HL-60 (cell line): ENCODE measurements at regions not wholly inside any gene's neighbourhood (a gene's known extent, or its start where the extent isn't known, plus 50 kb on each side); places are given as distances from the start of the nearest gene placed in this dataset.

Source experiments
- CTCF ChIP-seq: IDR thresholded peaks from one replicate; pipeline ENCODE4 v1.5.1; 2011; ENCODE audit warnings: low read length, control low read depth, inconsistent platforms; ENCODE audit not compliant: insufficient read depth
- GABPA ChIP-seq: IDR thresholded peaks from 2 replicates; pipeline ENCODE4 v1.6.1; 2012; ENCODE audit warnings: low read depth
- POLR2AphosphoS5 ChIP-seq: IDR thresholded peaks from 2 replicates; pipeline ENCODE4 v1.6.1; 2012; ENCODE audit warnings: low read depth
- REST ChIP-seq: IDR thresholded peaks from 2 replicates; pipeline ENCODE4 v1.6.1; 2012; ENCODE audit warnings: low read depth; ENCODE audit not compliant: insufficient replicate concordance
- SPI1 ChIP-seq: IDR thresholded peaks from 2 replicates; pipeline ENCODE4 v1.6.1; 2012; ENCODE audit warnings: low read depth, mild to moderate bottlenecking, borderline replicate concordance

GRCh38 chr17:72416054-72416675 lies 295.3 kb downstream of the SOX9 start:
- TF ChIP-seq CTCF: no peak
- no peak for TF ChIP-seq POLR2AphosphoS5
- TF ChIP-seq REST: no peak
- no peak for TF ChIP-seq SPI1
- TF ChIP-seq GABPA: no peak
